ENCODE measurements at regions not wholly inside any gene's neighbourhood (a gene's known extent, or its start where the extent isn't known, plus 50 kb on each side); places are given as distances from the start of the nearest gene placed in this dataset.
"Not testable (repeated sequence)": the region's sequence is repeated elsewhere in the genome, so short reads cannot be mapped to it uniquely, and the experiment has no call there.

DNA sequence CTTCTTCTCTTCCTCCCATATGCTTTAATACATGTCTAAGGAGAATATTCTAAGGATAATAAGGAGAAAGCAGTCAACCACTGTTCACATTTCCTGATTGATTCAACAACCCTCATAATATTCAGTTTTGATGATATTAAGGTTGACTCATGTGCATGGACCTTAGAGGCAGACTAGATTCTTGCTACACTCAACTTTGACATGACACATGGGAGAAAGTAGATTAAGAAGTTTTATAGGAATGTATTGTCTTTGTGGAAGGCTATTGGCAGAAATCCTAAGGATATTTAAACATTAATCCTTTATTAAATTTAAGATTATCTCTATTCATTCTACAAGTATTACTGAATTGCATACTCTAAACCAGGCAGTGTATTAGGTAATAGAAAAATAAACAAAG lies 309.1 kb upstream of the CYRIA start:
- intact Hi-C loops (cut with micrococcal nuclease): no loop called here

DNA sequence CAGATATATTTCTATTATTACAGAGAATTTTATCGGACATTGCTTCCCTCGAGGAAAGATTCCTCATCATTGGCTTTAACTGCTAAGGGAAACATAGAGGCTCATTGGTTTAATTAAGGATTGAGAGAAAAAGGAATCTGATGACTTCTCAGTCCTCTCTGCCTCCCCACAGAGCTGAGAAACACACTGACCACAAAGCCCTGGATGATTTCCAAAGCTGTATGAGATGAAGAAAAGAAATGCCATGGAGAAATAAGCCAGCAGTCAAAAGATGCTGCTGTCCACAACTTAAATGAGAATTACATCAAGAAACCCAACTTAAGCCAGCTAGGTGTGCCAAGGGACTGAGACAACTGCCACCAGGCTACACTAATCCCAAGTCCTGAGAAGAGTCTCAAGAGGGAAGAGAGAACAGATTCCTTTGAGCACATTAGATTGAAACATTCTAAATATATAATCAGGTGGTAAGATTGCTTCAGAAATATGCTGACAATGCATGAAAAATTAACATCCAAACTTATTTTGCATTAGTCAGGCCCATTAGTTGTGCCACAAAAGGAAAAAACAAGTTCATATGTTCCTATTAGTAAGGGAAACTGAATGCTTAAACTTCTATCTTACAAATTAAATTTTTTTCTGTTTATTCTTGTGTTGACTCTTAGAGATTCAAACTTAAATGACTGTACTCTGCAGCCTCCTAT lies 308.1 kb upstream of the CYRIA start:
- intact Hi-C loops (cut with micrococcal nuclease): no loop called here

DNA sequence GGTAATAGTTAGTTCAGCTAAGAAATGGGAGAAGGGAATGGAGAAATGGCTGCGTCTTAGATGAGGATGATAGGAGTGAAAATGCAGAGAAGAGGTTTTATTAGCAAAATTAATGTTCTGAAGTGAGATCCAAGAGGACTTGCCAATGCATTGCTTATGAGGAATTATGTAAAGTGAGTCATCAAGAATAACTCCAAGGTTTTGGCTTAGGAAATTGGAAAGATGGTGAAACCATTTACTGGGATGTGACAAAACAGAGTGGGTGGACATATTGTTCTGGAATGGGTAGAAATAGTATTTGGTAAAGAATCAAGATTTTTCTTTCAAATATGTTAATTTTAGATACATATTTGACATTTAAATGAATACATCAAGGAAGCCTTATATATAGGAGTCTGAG lies 306.6 kb upstream of the CYRIA start:
- intact Hi-C loops (cut with micrococcal nuclease): no loop called here

DNA sequence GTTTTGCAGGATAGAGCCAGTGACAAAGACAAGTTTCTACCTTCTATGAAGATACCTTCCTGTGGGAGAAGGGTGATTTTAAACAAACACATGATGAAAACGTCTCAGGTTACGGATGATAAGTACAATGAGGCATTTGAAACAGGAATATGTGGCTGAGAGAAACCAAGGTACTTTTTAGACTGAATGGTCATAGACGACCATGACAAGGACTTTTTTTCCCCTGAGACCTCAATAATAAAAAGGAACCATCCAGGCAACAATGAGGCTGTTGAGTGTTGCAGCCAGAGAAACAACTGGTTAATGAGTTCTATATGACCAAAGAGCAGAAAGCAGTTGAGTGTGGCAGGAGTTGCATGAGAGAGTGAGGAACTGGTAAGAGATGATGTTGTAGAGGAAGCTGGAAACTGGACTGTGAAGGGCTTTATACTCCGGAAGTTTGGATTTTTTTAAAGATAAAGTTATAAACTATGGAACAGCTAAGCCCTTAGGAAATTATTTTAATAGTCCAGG lies 306.1 kb upstream of the CYRIA start:
- intact Hi-C loops (cut with micrococcal nuclease): no loop called here

DNA sequence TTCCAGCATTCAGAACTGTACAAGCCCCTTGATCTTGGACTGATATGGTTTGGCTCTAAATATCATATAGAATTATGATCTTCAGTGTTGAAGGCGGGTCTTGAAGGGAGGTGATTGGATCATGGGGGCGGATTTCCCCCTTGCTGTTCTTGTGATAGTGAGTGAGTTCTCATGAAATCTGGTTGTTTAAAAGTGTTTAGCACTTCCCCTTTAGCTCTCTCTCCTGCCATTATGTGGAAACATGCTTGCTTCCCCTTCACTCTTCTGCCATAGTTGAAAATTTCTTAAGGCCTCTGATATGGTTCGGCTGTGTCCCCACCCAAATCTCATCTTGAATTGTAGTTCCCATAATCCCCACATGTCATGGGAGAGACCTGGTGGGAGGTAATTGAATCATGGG lies 305.3 kb upstream of the CYRIA start:
- intact Hi-C loops (cut with micrococcal nuclease): not testable (repeated sequence)

GRCh38 chr2:16962505-16962904 lies 296.9 kb upstream of the CYRIA start:
- intact Hi-C loops (cut with micrococcal nuclease): no loop called here

DNA sequence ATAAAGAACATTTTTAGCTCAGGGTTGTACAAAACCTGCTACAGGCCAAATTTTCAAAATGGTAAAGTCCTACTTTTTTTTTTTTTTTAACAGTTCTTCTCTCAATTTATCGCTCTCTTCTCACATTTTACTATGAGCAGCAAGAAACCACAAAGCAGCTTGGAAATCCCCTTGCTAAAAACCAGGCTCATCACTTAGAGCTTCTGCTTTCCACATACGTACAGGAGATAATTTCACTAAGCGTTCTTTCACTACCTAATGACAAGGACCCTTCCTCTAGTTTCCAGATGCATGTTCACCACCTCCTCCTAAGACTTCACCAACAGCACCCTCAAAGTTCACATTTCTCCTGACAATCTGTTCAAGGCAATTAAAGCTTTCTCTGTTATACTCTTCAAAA lies 294.9 kb upstream of the CYRIA start:
- intact Hi-C loops (cut with micrococcal nuclease): no loop called here

DNA sequence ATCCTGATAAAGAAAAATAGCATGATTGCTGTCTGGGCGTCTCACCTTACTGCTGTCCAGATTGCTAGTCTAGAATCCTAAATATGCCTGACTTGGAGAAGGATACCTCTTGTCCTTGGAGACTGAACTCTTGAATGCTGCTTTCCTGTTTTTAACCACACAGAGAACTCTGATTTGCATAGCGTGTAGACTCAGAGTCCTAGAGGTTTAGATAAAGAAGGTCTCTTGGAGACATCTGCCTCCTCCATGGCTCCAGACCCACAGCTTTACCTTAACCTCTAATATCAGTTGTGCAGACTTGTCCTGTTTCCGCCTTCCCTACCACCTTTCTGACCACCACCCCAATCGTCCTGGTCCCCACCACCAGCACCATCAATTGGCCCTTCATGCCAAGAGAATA lies 292.6 kb upstream of the CYRIA start:
- intact Hi-C loops (cut with micrococcal nuclease): no loop called here

GRCh38 chr2:16952805-16953204 lies 287.2 kb upstream of the CYRIA start:
- intact Hi-C loops (cut with micrococcal nuclease): no loop called here

DNA sequence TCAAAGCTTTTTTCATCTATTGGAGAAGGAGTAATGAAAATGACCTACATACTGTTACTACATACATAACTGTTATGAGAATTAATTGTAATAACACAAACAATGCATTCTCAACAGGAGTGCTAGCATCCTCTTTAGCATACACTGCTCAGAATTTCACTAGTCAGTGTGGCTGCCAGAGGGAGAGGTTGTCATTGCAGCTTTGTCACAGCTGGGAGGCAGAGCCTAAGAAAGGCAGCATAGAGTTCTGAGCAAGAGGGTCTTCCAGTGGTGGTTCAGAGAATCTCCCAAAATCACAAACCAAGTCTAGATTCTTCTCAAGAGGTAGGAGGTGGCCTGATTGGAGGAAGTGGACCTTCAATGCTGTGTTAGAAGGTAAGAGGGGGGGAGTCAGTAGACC lies 286.7 kb upstream of the CYRIA start:
- intact Hi-C loops (cut with micrococcal nuclease): no loop called here

GRCh38 chr2:16950436-16950835 lies 284.8 kb upstream of the CYRIA start:
- intact Hi-C loops (cut with micrococcal nuclease): no loop called here

DNA sequence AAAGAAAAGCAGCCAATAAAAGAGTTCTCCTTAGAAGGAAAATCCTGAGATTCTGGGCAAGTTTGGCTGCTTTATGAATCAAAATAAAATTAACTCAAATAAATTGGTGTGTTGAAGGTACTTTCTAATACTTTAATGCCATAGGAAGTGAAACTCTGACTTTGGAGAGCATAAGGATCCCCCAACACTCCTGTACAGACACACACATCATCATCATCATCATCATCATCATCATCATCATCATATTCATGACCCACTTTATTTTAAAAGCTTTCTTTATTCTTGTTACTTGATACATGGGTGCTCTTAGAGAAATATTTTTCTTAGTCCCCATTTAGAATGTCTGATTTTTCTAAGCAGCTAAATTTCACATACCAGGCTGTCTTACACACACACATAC lies 283.1 kb upstream of the CYRIA start:
- intact Hi-C loops (cut with micrococcal nuclease): no loop called here

- intact Hi-C loops (cut with micrococcal nuclease): no loop called here
Measured at GRCh38 chr2:16948053-16948452, 282.4 kb upstream of the CYRIA start.

DNA sequence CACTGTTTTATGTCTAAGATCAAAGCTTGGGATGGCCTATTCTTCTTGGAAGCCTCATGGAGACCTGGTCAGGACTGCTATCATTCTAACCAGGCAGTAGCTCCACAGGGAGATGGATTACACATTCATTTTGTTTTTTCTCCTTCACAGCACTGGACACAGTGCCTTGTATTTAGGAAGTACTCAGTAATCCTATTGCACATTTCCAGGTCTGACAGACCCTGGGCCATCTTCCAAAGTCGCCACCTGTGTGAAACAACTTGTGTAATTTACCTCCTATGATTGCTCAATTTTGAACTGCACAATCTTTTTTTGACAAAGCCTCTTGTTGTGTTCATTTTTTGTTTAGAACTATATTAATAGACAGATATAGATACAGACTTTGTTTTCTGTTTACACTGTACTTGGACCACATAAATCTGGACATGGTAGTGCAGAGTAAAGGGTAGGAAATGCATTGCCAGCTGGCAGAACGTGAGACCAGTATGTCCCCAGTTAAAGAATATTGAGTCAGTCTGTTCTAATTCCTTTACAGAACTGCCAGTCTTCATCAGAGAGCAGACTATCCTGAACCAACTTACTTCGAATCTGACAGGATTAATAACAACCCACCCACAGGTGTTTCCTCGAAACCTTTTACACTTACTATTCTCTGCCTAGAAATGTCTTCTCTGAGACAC lies 277.8 kb upstream of the CYRIA start:
- intact Hi-C loops (cut with micrococcal nuclease): no loop called here

GRCh38 chr2:16940214-16940613 lies 274.6 kb upstream of the CYRIA start:
- intact Hi-C loops (cut with micrococcal nuclease): no loop called here

- intact Hi-C loops (cut with micrococcal nuclease): no loop called here
Measured at GRCh38 chr2:16939771-16940170, 274.1 kb upstream of the CYRIA start.

GRCh38 chr2:16933355-16933754 lies 267.7 kb upstream of the CYRIA start:
- intact Hi-C loops (cut with micrococcal nuclease): no loop called here

DNA sequence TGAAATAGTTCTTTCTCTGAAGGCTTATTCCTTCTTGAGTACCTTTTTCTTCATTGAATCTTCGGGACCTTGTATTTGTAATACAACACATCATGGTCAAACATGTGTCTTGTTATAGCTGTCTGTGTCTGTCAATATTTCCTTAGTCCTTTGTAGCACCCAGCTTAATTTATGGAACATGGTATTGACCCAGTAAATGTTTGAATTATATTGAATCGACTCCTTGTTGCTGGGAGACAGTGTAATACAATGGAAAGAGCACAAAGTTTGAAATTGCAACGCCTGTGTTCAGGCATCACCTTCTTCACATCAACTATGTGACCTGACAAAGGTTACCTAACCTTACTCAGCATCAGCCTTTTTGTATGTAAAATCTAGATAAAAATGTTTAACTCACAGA lies 267.2 kb upstream of the CYRIA start:
- intact Hi-C loops (cut with micrococcal nuclease): no loop called here

DNA sequence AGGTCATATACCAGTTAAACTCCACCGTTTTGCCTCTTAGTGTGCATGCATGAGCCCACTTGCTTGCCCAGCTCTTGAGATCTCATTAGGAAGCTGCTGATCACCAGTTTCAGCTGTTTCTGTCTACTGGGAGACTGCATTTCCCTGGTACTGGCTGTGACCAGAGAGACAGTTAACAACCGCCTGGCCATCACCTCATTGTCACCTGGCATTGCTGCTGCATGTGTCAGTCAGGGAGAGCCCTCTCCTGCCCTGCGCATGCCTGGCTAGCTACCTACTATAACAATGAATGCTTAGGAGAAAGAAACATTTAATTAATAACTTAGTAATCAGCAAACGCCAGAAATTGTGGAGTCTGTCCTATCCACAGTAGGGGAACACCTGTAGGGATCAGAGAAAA lies 265.8 kb upstream of the CYRIA start:
- intact Hi-C loops (cut with micrococcal nuclease): no loop called here

DNA sequence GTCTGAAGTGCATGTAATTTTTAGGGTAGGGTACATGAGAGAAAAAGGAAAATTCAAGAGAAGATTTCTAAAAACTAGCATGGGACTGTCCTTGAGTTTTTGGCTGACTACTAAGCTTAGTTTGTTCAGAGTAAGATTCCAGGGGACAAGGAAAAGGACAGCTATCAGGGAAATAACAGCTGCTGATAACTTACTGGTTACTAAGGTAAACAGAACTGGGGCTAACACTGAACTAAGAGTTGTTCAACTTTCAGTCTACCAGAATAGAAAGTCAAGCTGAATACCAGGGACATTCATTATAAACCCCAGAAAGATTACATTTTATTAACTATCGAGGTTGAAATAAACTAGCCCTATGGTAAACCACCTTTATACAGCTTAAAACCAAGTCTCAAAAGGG lies 261.8 kb upstream of the CYRIA start:
- intact Hi-C loops (cut with micrococcal nuclease): no loop called here

DNA sequence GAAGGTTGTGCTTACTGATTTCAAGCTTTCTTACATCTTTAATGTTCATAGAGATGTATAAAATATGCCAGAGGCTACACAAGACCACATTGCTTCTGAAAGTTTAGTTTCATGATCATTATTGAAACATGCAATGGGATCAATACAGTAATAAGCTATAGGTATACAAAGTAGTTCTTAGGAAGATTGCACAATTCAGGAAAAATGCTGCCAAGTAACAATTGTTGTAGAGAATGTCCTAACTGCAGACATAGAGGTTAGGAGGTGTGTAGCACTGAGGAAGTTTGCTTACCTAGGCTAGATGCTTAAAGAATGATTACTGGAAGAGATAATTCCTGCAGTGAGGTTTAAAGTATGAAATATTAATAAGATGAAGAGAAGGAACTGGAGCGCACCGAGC lies 259.5 kb upstream of the CYRIA start:
- intact Hi-C loops (cut with micrococcal nuclease): no loop called here

DNA sequence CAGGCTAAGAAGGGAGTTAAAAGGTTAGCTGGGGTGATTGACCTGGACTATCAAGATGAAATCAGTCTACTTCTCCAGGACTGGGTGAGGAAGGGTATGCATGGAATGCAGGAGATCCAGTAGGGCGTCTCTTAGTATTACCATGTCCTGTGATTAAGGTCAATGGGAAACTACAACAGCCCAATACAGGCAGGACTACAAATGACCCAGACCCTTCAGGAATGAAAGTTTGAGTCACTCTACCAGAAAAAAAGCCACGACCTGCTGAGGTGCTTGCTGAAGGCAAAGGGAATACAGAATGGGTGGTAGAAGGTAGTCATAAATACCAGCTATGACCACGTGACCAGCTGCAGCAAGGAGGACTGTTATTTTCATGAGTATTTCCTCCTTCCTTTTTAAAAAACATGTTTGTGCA lies 249.7 kb upstream of the CYRIA start:
- intact Hi-C loops (cut with micrococcal nuclease): not testable (repeated sequence)

DNA sequence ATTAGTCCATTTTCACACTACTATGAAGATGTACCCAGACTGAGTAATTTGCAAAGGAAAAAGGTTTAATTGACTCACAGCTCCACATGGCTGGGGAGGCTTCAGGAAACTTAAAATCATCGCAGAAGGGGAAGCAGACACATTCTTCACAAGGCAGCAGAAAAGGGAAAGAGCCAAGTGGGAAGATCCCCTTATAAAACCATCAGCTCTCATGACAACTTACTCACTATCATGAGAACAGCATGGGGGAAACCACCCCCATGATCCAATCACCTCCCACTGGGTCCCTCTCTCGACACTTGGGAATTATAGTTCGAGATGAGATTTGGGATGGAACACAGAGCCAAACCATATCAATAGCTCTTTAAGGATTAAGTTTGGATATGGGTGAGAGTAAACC lies 246.1 kb upstream of the CYRIA start:
- intact Hi-C loops (cut with micrococcal nuclease): no loop called here
